ENCODE measurements at regions not wholly inside any gene's neighbourhood (a gene's known extent, or its start where the extent isn't known, plus 50 kb on each side); places are given as distances from the start of the nearest gene placed in this dataset.

- TF ChIP-seq POLR2A (IDR thresholded peaks at IDR 0.05; ENCODE audit: low read length) (no peak), GATA1 (IDR thresholded peaks at IDR 0.05; ENCODE audit: low read depth, low read length) (no peak)
These were observed 1279.1 kb upstream of the WWC1 start for GRCh38 chr5:167012123-167013034.
